NCI-H345 treated with DMSO at 0.1 percent for 48 hours (cell line): ENCODE measurements at regions not wholly inside any gene's neighbourhood (a gene's known extent, or its start where the extent isn't known, plus 50 kb on each side); places are given as distances from the start of the nearest gene placed in this dataset.

Experiments used
- DNase-seq: peaks from one replicate; lab custom pipeline; 2025; ENCODE audit not compliant: unreplicated experiment; lab: John Stamatoyannopoulos, UW

- DNase-seq = no peak
These were observed 111.9 kb upstream of the ARHGAP5 start for GRCh38 chr14:31965071-31965734.

- DNase-seq = no peak
These were observed 111.1 kb upstream of the ARHGAP5 start for GRCh38 chr14:31965735-31966598.

GRCh38 chr14:31966896-31967668, 110.0 kb upstream of the ARHGAP5 start:
- no peak for DNase-seq

GRCh38 chr14:31967669-31967975, 109.5 kb upstream of the ARHGAP5 start:
- no peak for DNase-seq

GRCh38 chr14:31968107-31968810, 108.8 kb upstream of the ARHGAP5 start:
- no peak for DNase-seq

- DNase-seq = no peak
These were observed 108.0 kb upstream of the ARHGAP5 start for GRCh38 chr14:31968956-31969698.

- DNase-seq = no peak
These were observed 107.3 kb upstream of the ARHGAP5 start for GRCh38 chr14:31969699-31970240.

- no peak for DNase-seq
These were observed 106.4 kb upstream of the ARHGAP5 start for GRCh38 chr14:31970744-31971143.

- DNase-seq = no peak
These were observed 105.5 kb upstream of the ARHGAP5 start for GRCh38 chr14:31971612-31972011.

- DNase-seq = no peak
These were observed 100.0 kb upstream of the ARHGAP5 start for GRCh38 chr14:31977001-31977556.

GRCh38 chr14:31978423-31978822, 98.7 kb upstream of the ARHGAP5 start:
- DNase-seq = no peak

GRCh38 chr14:31982642-31983041, 94.5 kb upstream of the ARHGAP5 start:
- DNase-seq = no peak

- DNase-seq = no peak
These were observed 90.7 kb upstream of the ARHGAP5 start for GRCh38 chr14:31986405-31986804.

GRCh38 chr14:31987721-31988120, 89.4 kb upstream of the ARHGAP5 start:
- no peak for DNase-seq

GRCh38 chr14:31988244-31988643, 88.9 kb upstream of the ARHGAP5 start:
- DNase-seq = no peak

- DNase-seq = no peak
These were observed 86.8 kb upstream of the ARHGAP5 start for GRCh38 chr14:31990183-31990857.

GRCh38 chr14:31990926-31991572, 86.1 kb upstream of the ARHGAP5 start:
- DNase-seq = no peak

GRCh38 chr14:31992011-31992447, 85.1 kb upstream of the ARHGAP5 start:
- no peak for DNase-seq

- DNase-seq = no peak
These were observed 83.6 kb upstream of the ARHGAP5 start for GRCh38 chr14:31993521-31993951.
